OCI-LY7 (cell line): ENCODE measurements at regions not wholly inside any gene's neighbourhood (a gene's known extent, or its start where the extent isn't known, plus 50 kb on each side); places are given as distances from the start of the nearest gene placed in this dataset.

ENCODE experiments used
- EZH2phosphoT487 ChIP-seq: fragments of 200-600 bp; sonication (generic); IDR thresholded peaks from 2 replicates; pipeline ENCODE4 v1.6.1; 2018; ENCODE audit warnings: low read depth, borderline replicate concordance, mild to moderate bottlenecking, mixed run types, antibody characterized with exemption, low read length, moderate library complexity, mixed read lengths
- TF ChIP-seq, protein P1 (sequence below): fragments of 200-600 bp; sonication (generic); conservative IDR thresholded peaks from 2 replicates; pipeline ENCODE4 v1.5.1; 2014; ENCODE audit warnings: mild to moderate bottlenecking, antibody characterized with exemption, low read length, moderate library complexity, mixed read lengths

DNA sequence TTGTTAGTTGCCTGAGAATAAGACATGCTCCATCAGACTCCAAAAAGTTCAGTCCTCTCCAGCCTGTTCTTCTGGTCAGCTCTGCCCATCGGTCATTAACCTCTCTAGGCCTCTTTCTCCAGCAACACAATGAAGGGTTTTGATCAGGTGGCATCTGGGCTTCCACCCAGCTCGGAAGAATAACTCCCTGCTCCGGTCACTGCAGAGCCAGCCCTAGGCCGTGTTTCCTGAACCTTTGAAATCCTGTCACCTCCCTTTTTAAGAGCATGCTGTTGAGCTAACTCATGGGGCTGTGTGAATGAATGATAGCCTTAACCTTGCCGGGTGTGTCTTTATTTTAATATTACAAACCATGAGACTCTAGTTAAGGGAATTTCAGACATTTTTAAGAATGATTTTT is 117.1 kb downstream of the GXYLT1 start:
- TF ChIP-seq, protein P1, sequence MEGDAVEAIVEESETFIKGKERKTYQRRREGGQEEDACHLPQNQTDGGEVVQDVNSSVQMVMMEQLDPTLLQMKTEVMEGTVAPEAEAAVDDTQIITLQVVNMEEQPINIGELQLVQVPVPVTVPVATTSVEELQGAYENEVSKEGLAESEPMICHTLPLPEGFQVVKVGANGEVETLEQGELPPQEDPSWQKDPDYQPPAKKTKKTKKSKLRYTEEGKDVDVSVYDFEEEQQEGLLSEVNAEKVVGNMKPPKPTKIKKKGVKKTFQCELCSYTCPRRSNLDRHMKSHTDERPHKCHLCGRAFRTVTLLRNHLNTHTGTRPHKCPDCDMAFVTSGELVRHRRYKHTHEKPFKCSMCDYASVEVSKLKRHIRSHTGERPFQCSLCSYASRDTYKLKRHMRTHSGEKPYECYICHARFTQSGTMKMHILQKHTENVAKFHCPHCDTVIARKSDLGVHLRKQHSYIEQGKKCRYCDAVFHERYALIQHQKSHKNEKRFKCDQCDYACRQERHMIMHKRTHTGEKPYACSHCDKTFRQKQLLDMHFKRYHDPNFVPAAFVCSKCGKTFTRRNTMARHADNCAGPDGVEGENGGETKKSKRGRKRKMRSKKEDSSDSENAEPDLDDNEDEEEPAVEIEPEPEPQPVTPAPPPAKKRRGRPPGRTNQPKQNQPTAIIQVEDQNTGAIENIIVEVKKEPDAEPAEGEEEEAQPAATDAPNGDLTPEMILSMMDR, result no peak
- no peak for TF ChIP-seq EZH2phosphoT487
